HG03439 (cell line): ENCODE measurements at regions not wholly inside any gene's neighbourhood (a gene's known extent, or its start where the extent isn't known, plus 50 kb on each side); places are given as distances from the start of the nearest gene placed in this dataset.
"Not testable (repeated sequence)": the region's sequence is repeated elsewhere in the genome, so short reads cannot be mapped to it uniquely, and the experiment has no call there.

Experiments used
- ATAC-seq: cut with Tn5 transposase; IDR thresholded peaks from one replicate; pipeline ENCODE4 v1.9.1; 2021; ENCODE audit warnings: mild to moderate bottlenecking, moderate library complexity; ENCODE audit not compliant: unreplicated experiment

DNA sequence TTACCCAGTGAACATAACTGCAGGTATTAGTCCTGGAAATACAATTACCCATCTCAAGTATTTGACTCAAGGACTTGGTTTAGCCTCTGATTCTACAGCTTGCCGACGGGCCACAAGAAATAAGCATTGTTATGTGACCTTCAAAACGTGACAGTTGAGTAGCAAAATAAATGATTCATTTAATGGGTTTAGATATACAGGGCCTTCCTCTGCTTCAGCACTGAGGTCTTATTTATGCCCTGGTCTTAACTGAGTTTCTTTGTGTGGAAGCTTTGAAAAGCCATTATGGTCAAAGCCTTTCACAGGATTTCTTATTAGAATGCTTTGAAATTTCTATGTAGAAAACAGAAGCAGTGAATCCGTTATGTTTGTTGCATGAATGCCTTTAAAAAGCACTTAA, 899.2 kb upstream of the API5 start:
- no peak for ATAC-seq

DNA sequence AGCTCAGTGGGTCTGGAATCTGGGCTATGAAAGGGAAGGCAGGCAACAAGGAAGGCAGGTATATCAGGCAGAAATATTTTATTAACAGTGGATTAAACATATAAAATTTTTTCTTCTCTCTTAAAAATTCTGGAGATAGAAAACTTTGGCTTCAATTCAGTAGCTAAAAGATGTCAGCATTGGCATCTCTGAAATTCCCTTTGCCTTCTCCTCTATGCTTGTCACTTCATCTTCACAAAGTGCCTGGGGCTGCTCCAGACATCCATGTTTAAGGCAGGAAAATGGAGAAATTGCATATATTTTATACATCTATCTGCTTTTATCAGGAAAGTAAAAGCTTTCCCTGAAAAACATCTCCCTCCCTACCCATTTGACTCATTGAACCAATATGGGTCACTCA, 894.1 kb upstream of the API5 start:
- ATAC-seq: no peak

- ATAC-seq: no peak
Observed at GRCh38 chr11:42422090-42422489, 889.7 kb upstream of the API5 start.

DNA sequence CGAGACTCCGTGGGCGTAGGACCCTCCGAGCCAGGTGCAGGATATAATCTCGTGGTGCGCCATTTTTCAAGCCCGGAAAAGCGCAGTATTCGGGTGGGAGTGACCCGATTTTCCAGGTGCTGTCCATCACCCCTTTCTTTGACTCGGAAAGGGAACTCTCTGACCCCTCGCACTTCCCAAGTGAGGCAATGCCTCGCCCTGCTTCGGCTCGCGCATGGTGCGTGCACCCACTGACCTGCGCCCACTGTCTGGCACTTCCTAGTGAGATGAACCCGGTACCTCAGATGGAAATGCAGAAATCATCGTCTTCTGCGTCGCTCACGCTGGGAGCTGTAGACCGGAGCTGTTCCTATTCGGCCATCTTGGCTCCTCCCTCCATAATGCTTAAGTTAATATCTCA, 876.9 kb upstream of the API5 start:
- not testable (repeated sequence) for ATAC-seq

DNA sequence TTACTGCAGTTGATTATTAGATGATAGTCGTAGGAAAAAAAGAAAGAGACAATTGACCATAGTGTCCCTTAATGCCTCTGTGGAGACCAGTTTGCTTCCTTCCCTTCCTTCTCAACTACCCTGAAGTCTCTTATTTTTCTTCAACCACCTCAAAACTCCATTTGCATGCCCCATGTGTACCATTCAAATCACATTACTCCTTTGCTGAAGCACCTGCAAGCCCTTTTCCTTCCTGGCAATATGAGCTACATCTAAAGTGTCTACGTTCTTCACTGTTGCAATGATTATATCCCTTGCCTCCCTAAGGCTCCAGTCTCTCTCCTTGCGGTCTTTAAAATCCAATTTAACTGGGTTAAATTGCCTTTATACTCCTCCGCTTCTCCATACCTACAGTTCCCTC, 867.4 kb upstream of the API5 start:
- ATAC-seq: no peak

DNA sequence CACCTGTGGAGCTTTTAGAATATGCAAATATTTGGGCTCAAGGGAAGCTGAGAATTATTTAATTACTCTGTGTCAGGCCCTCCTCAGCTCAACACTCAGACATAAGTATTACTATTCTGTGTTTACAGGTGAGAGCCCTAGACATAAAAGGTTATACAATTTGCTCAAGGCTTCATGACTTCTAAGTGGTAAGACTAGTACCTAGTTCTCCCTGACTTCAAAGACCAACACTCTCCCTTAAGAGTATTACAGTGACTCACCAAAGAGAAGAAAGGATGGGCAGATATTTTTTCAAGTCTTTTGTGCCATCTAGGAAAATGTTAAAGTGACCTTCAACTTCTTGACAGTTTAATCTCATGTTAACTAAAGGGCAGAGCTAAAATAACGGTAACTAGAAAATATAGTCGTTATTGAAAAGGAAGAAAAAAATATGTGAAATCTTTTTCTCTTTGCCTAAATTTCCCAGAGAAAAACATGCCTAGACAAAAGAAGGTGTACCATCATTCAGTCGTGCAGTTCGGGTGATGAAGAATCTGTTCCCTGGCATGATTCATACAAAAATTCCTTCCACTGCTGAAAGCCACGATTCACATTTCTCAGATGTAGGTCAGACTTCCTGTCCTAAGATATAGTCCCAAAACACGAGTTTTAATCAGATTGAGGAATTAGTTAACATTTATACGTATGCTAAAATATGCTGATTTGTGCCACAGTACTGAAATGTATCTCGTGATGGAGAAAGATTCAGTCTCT, 849.1 kb upstream of the API5 start:
- ATAC-seq: no peak

- no peak for ATAC-seq
Observed at GRCh38 chr11:42465623-42466022, 846.2 kb upstream of the API5 start.

GRCh38 chr11:42473106-42473505, 838.7 kb upstream of the API5 start:
- ATAC-seq: no peak

GRCh38 chr11:42482822-42483221, 829.0 kb upstream of the API5 start:
- ATAC-seq: no peak

- no peak for ATAC-seq
Observed at GRCh38 chr11:42490506-42490905, 821.3 kb upstream of the API5 start.

GRCh38 chr11:42494459-42494858, 817.3 kb upstream of the API5 start:
- no peak for ATAC-seq

GRCh38 chr11:42498971-42499370, 812.8 kb upstream of the API5 start:
- no peak for ATAC-seq

DNA sequence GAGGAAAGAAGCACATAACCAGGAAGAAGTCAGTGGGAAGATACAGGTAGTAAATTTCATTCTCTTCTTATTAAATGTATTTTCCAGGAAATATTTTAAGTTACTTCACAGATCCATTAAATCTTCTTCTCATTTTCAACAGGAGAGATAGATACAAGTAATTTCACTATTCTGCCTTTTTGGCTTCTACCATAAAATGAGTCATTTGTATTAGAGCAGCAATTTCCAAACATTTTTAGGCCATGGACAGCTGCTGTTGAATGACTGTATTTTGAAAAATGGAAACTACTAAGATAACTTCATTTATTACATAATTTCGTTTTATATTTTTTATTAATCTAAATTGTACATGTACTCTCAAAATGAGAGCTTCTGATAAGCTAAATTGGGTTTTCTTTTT, 809.6 kb upstream of the API5 start:
- ATAC-seq: no peak

DNA sequence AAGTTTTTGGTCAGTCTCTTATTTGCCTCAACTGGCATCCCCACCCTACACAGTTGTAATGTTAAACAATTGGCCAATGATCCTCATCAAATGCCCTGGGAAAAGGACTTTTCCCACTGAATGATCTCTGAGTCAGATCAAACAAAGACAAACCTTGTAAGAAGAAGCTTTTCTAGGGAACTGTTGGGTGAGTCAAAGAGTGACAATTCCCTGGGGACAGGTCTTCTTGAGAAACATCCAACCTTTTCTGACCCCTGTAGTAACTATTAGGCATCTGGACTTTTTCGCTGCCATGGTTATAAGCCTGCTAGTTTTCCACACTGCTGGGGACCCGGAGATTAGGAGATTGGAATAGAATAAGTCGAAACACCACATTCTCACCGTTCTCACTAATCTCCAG, 789.8 kb upstream of the API5 start:
- no peak for ATAC-seq

GRCh38 chr11:42524534-42525227, 787.1 kb upstream of the API5 start:
- peak; percentile 94 for ATAC-seq

- no peak for ATAC-seq
Observed at GRCh38 chr11:42526426-42526825, 785.4 kb upstream of the API5 start.

GRCh38 chr11:42528471-42528870, 783.3 kb upstream of the API5 start:
- no peak for ATAC-seq

DNA sequence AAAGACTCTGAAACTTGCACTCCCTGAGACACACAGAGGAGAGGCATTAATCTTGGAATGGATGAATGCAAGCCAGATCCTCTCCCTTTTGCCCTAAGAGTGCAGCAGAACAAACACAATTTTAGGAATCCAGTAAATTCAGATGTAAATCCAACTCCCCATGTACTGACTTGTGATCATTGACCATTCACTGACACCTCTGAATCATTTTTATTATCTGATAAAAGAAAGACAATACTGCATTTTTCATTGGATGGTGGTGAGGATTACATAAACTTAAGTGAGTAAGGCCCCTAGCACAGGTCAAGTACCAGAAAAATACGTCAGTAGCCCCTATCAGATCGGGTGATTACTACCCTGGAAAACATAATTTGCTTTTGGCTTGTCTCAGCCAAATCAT, 782.9 kb upstream of the API5 start:
- no peak for ATAC-seq

DNA sequence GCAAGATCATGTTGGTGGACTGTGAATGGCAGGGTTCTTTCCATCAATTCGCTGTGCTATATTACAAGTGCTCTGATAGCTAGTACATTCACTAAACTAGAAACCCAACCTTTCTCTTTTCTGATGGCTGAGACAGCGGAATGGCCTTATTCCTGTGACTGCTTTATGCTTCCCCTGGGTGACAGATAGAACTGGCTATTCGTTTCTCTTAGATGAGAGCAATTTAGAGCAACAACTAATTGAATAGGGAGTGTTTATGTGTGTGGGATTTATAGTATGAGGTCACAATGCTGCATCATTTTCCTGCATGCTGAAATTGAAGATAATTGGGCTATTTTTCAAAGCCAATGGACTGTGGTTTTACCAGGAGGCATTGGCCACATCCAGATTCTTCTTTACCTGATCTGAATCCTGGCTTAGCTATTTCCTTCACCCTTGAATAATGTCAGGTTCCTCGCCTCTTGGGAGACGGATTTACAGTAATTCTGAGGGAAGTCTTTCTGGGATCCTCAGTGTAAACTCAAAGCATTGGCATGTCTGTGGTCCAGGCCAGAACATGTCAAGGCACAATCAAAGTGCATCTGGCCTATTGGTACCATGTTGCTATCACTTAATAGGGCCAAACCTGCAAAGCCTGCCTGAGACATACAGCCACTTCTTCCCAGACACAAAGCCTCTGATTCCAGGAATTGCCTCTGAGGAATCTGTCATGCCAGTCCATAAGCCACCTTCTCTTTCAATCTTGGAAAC, 775.0 kb upstream of the API5 start:
- no peak for ATAC-seq

GRCh38 chr11:42542336-42542735, 769.5 kb upstream of the API5 start:
- ATAC-seq: no peak

GRCh38 chr11:42543844-42544419, 767.9 kb upstream of the API5 start:
- no peak for ATAC-seq

DNA sequence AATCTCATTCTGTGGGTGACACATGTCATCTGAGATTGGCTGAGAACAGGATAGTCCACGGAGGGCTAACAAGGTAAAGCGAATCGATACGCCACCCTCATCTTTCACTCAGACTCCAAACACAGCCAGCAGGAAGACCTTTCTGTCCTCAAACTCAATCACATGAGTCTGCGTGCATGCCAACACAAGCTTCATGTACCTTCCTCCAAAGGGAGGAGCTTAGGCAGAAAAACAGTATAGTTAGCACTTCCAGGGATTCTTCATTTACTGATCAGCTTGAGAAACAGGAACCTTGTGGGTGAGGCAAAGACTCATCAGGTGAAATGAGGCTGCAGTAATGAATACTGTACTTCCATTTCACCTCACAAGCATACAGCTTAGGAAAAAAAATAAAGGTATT, 767.1 kb upstream of the API5 start:
- ATAC-seq: no peak
